IMR-90 (cell line): ENCODE measurements at regions not wholly inside any gene's neighbourhood (a gene's known extent, or its start where the extent isn't known, plus 50 kb on each side); places are given as distances from the start of the nearest gene placed in this dataset.

Experiments used
- ATAC-seq: fragments of 200-7000 bp; cut with Tn5 transposase; 2 replicates; pipeline ENCODE4 v1.9.1; 2020; ENCODE audit warnings: low read depth, mild to moderate bottlenecking, moderate library complexity
- BruUV-seq: library from RNA; stranded (reverse); fragments of 400-500 nt; replicated peaks from 2 replicates; lab custom pipeline; 2021; lab: Mats Ljungman, UMichigan
- CTCF ChIA-PET: fragments of 300-600 bp; formaldehyde crosslinking; extraction: SDS; loops from one replicate; lab custom pipeline; 2021; ENCODE audit warnings: antibody characterized with exemption; lab: Yijun Ruan, JAX
- POLR2A ChIA-PET: fragments of 300-600 bp; sonication (Branson Sonifier 250); formaldehyde crosslinking; loops from one replicate; lab custom pipeline; 2022; ENCODE audit warnings: antibody characterized with exemption; ENCODE audit not compliant: unreplicated experiment; lab: Charles Lee
- DNase-seq: peaks from one replicate; pipeline ENCODE4 v3.0.0; 2013
- H2AFZ ChIP-seq: replicated peaks from 2 replicates; pipeline ENCODE3; 2013; ENCODE audit warnings: low read length, mild to moderate bottlenecking; ENCODE audit not compliant: poor library complexity
- H2AK5ac ChIP-seq: 2 replicates; pipeline ENCODE4 v1.6.1; 2013; ENCODE audit warnings: low read depth, low read length, inconsistent platforms
- H2AK9ac ChIP-seq: replicated peaks from 2 replicates; pipeline ENCODE3; 2013; ENCODE audit warnings: mild to moderate bottlenecking, low read depth, low read length, moderate library complexity; ENCODE audit not compliant: poor library complexity
- H2BK120ac ChIP-seq: 2 replicates; pipeline ENCODE4 v1.6.1; 2013; ENCODE audit warnings: low read depth, low read length, inconsistent platforms
- H2BK15ac ChIP-seq: 3 replicates; pipeline ENCODE4 v1.6.1; 2013; ENCODE audit warnings: low read depth, low read length, inconsistent platforms
- H2BK20ac ChIP-seq: 2 replicates; pipeline ENCODE4 v1.6.1; 2013; ENCODE audit warnings: low read depth, mild to moderate bottlenecking, inconsistent platforms, low read length, moderate library complexity
- H2BK5ac ChIP-seq: 2 replicates; pipeline ENCODE4 v1.6.1; 2013; ENCODE audit warnings: mild to moderate bottlenecking, low read depth, low read length, inconsistent platforms; ENCODE audit not compliant: poor library complexity, severe bottlenecking
- H3K14ac ChIP-seq: replicated peaks from 2 replicates; pipeline ENCODE4 v1.6.1; 2013; ENCODE audit warnings: low read depth, low read length, inconsistent platforms
- H3K18ac ChIP-seq: 2 replicates; pipeline ENCODE4 v1.6.1; 2013; ENCODE audit warnings: low read depth, low read length, control low read depth
- H3K23ac ChIP-seq: 2 replicates; pipeline ENCODE4 v1.6.1; 2013; ENCODE audit warnings: low read depth, low read length, inconsistent platforms
- H3K27ac ChIP-seq: 2 replicates; pipeline ENCODE4 v1.5.1; 2013; ENCODE audit warnings: mild to moderate bottlenecking, control low read depth, low read length; ENCODE audit not compliant: insufficient read depth
- H3K27me3 ChIP-seq: 2 replicates; pipeline ENCODE4 v1.6.1; 2013; ENCODE audit warnings: low read length; ENCODE audit not compliant: control insufficient read depth, insufficient read depth
- H3K36me3 ChIP-seq: 2 replicates; pipeline ENCODE4 v1.6.1; 2013; ENCODE audit warnings: low read length, mixed read lengths; ENCODE audit not compliant: control insufficient read depth, insufficient read depth
- H3K4ac ChIP-seq: 2 replicates; pipeline ENCODE4 v1.6.1; 2013; ENCODE audit warnings: low read depth, low read length, inconsistent platforms
- H3K4me1 ChIP-seq: 2 replicates; pipeline ENCODE4 v1.6.1; 2013; ENCODE audit warnings: low read length, mixed read lengths; ENCODE audit not compliant: control insufficient read depth, insufficient read depth
- H3K4me2 ChIP-seq: 2 replicates; pipeline ENCODE4 v1.6.1; 2013; ENCODE audit warnings: low read depth, mild to moderate bottlenecking, control low read depth, low read length, moderate library complexity
- H3K4me3 ChIP-seq: 2 replicates; pipeline ENCODE4 v1.5.1; 2013; ENCODE audit warnings: low read depth, mild to moderate bottlenecking, control low read depth, low read length, moderate library complexity; ENCODE audit not compliant: insufficient read depth
- H3K56ac ChIP-seq: 2 replicates; pipeline ENCODE4 v1.6.1; 2013; ENCODE audit warnings: low read length, inconsistent platforms; ENCODE audit not compliant: insufficient read depth; ENCODE audit errors: extremely low read depth
- H3K79me1 ChIP-seq, 2 experiments: 2 replicates each; pipeline ENCODE4 v1.6.1; 2013; ENCODE audit warnings: low read length in 2 of 2, inconsistent platforms in 1 of 2, low read depth in 1 of 2
- H3K9ac ChIP-seq: 2 replicates; pipeline ENCODE4 v1.6.1; 2013; ENCODE audit warnings: low read depth, low read length, control low read depth
- H3K9me1 ChIP-seq: 2 replicates; pipeline ENCODE4 v1.6.1; 2013; ENCODE audit warnings: low read length, inconsistent platforms; ENCODE audit not compliant: insufficient read depth
- H3K9me3 ChIP-seq: 2 replicates; pipeline ENCODE4 v1.6.1; 2013; ENCODE audit warnings: low read length; ENCODE audit not compliant: control insufficient read depth, insufficient read depth
- H4K20me1 ChIP-seq: 2 replicates; pipeline ENCODE4 v1.6.1; 2013; ENCODE audit warnings: low read length, inconsistent platforms; ENCODE audit not compliant: insufficient read depth
- H4K5ac ChIP-seq: 2 replicates; pipeline ENCODE4 v1.6.1; 2013; ENCODE audit warnings: mild to moderate bottlenecking, low read depth, low read length, control low read depth
- H4K8ac ChIP-seq, 2 experiments: 2 replicates each; pipeline ENCODE4 v1.6.1; 2013; ENCODE audit warnings: low read depth in 2 of 2, low read length in 2 of 2, control low read depth in 1 of 2, inconsistent platforms in 1 of 2
- H4K91ac ChIP-seq: 2 replicates; pipeline ENCODE4 v1.6.1; 2013; ENCODE audit warnings: low read depth, low read length, inconsistent platforms; ENCODE audit not compliant: insufficient read depth
- NFE2L2 ChIP-seq: fragments of 150-350 bp; IDR thresholded peaks from 2 replicates; pipeline ENCODE4 v1.6.1; 2016; ENCODE audit warnings: low read depth, mild to moderate bottlenecking, low read length
- POLR2A ChIP-seq: IDR thresholded peaks from 2 replicates; pipeline ENCODE4 v1.6.1; 2012; ENCODE audit warnings: mild to moderate bottlenecking, low read depth, low read length
- RAD21 ChIP-seq: IDR thresholded peaks from 2 replicates; pipeline ENCODE4 v1.6.1; 2012; ENCODE audit warnings: low read length, improper control_type of control experiment
- WGBS, 2 experiments: methylation state at CpG; one replicate each; pipeline versions ENCODE4 v1.1.5 to v1.1.7; 2013; ENCODE audit warnings: missing lambda C conversion rate in 2 of 2; ENCODE audit not compliant: insufficient read length in 1 of 2; ENCODE audit errors: extremely low coverage in 2 of 2; 5-methylcytosine and 5-hydroxymethylcytosine counted together
- dilution Hi-C: fragments of 300-500 bp; cut with HindIII; formaldehyde crosslinking; loops from one replicate; pipeline ENCODE4 v1.14.3; 2018; ENCODE audit warnings: low sequenced_read_pairs; ENCODE audit not compliant: unreplicated experiment
- in situ Hi-C: fragments of 300-500 bp; cut with MboI; formaldehyde crosslinking; loops from 3 replicates; pipeline ENCODE4 v1.14.3; 2019; ENCODE audit warnings: low sequenced_read_pairs, inconsistent platforms, mixed read lengths
- intact Hi-C: fragments of 100-400 bp; cut with micrococcal nuclease; formaldehyde crosslinking; loops from 2 replicates; pipeline ENCODE4 v1.10.0; 2022
- TF ChIP-seq, protein P1 (sequence below): fragments of 150-350 bp; IDR thresholded peaks from 2 replicates; pipeline ENCODE4 v1.6.1; 2016; ENCODE audit warnings: low read depth, mild to moderate bottlenecking, low read length, moderate library complexity, borderline replicate concordance

DNA sequence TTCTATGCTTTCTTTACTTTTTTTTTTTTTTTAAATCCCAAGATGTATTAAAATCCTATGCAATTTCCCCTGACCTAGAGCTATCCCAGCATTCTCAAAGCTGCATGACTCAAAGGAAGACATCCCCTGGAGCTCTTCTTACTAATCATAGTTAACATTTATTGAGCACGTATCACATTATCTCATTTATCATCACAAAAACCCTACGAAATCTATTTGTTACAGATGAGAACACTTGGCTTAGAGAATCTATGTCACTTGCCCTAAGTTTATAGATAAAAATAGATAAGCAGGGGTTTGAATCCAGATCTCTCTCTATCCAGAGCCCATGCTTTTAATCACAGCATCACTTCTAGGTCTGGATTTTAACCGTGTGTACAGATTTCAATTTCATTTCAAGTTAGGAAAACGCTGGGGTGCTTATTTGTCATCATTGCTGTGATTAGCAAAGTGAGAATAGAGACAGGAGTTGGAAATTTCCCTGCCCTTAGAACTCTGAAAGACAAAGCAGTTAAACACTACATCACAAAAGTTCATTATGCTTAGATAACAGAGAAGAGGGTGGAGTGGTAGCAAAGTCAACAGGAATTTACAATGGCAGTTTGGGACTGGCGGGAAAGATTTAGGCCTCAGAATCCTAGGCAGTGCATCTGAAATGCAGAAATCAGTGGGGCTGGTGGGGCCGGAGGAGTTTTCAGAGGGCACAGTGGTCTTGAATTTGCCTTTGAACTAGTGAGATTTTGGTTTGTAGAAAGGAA, 177.7 kb upstream of the FRMD6 start:
- H2BK120ac ChIP-seq: peak overlapping the region; percentile 47; the same call in 1 of the 2 replicates
- H3K4me2 ChIP-seq: peak overlapping the region; percentile 16; the same call in 1 of the 2 replicates
- CTCF ChIA-PET: interaction anchor here (0.6 kb wide), 1 partner anchor 118 kb away, joined by 6 read pairs; no protein-coding TSS in a partner anchor
- BruUV-seq: no TSS peak
- no peaks in the 10 kb centered on the region for H3K27me3 ChIP-seq
- H3K27ac ChIP-seq: no peak overlapping the region
- H3K4me1 ChIP-seq: peaks cover 10% of the 10 kb centered on the region; the same call in 1 of the 2 replicates
- H3K14ac ChIP-seq: peak overlapping the region; percentile 61; the same call in 1 of the 2 replicates
- peak overlapping the region; percentile 42; the same call in 1 of the 2 replicates for H3K4ac ChIP-seq
- no peak overlapping the region for H3K4me3 ChIP-seq
- H3K9ac ChIP-seq: no peak overlapping the region
- no peaks in the 10 kb centered on the region for H3K9me1 ChIP-seq
- H4K8ac ChIP-seq: 0 out of 4 replicates have a peak overlapping the region, but pooled peaks of 1 of the 2 experiments have one; percentile 24
- ATAC-seq (peak; percentile 65), DNase-seq (peak; percentile 74)
- no peak overlapping the region; the same call in 1 of the 2 replicates for H3K23ac ChIP-seq
- H3K79me1 ChIP-seq: no peaks in the 10 kb centered on the region
- POLR2A ChIA-PET: no interaction called here
- H3K36me3 ChIP-seq: no peaks in the 10 kb centered on the region
- no peak for TF ChIP-seq RAD21
- TF ChIP-seq, protein P1, sequence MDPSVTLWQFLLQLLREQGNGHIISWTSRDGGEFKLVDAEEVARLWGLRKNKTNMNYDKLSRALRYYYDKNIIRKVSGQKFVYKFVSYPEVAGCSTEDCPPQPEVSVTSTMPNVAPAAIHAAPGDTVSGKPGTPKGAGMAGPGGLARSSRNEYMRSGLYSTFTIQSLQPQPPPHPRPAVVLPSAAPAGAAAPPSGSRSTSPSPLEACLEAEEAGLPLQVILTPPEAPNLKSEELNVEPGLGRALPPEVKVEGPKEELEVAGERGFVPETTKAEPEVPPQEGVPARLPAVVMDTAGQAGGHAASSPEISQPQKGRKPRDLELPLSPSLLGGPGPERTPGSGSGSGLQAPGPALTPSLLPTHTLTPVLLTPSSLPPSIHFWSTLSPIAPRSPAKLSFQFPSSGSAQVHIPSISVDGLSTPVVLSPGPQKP: no peak
- TF ChIP-seq POLR2A: no peak
- no peak for TF ChIP-seq NFE2L2
- H3K9me3 ChIP-seq: 0 out of 2 replicates have a peak, but pooled peaks cover 2% of the 10 kb centered on the region
- no peak overlapping the region for H3K56ac ChIP-seq
- H2BK5ac ChIP-seq: peak overlapping the region; percentile 57
- H2AK9ac ChIP-seq: no peak overlapping the region
- H4K20me1 ChIP-seq: no peaks in the 10 kb centered on the region
- no peak overlapping the region for H4K91ac ChIP-seq
- H4K5ac ChIP-seq: peak overlapping the region; percentile 40; the same call in 1 of the 2 replicates
- H2AFZ ChIP-seq: no peak overlapping the region
- in situ Hi-C loops: no loop called here
- intact Hi-C loops: no loop called here
- peak overlapping the region; percentile 77 for H3K18ac ChIP-seq
- WGBS, 2 experiments: 100% methylated on average over 2 of the region's 6 CpGs; no CpG with 5 or more reads in 1 of the 2 experiments
- peak overlapping the region; percentile 4; the same call in 1 of the 2 replicates for H2BK20ac ChIP-seq
- dilution Hi-C loops: no loop called here
- H2BK15ac ChIP-seq: peak overlapping the region; percentile 46; the same call in 1 of the 3 replicates
- H2AK5ac ChIP-seq: peak overlapping the region; percentile 6
